ENCODE measurements at regions not wholly inside any gene's neighbourhood (a gene's known extent, or its start where the extent isn't known, plus 50 kb on each side); places are given as distances from the start of the nearest gene placed in this dataset.

GRCh38 chr3:132222868-132223538, 94.2 kb upstream of the ACP3 start:
- no peak for FAIRE-seq
- CTCF ChIA-PET (ENCODE audit: low intra/inter-chr PET ratio, low total read pairs) = no interaction called here
- peak; percentile 9; the same call in 1 of the 2 replicates for TF ChIP-seq RAD51 (IDR thresholded peaks at IDR 0.05; ENCODE audit: borderline replicate concordance)
- no peak for TF ChIP-seq NFIB (CRISPR knock-in tag; IDR thresholded peaks at IDR 0.05; ENCODE audit: borderline replicate concordance)

GRCh38 chr3:132225664-132226063, 91.5 kb upstream of the ACP3 start:
- H2AFZ ChIP-seq (ENCODE audit: low read length) = no peak overlapping the region
- H3K36me3 ChIP-seq (replicated peaks in 1 of 2; ENCODE audit: control insufficient read depth in 1 of 2, insufficient read depth in 2 of 2, low read length in 2 of 2) = no peaks in the 10 kb centered on the region
- H4K20me1 ChIP-seq (ENCODE audit: insufficient read depth, low read length) = no peaks in the 10 kb centered on the region
- ChIA-PET CTCF (ENCODE audit: low intra/inter-chr PET ratio, low total read pairs) (no interaction called here), POLR2A (no interaction called here)
- intact Hi-C loops (cut with micrococcal nuclease; ENCODE audit: unreplicated experiment) = no loop called here
- no TSS peak for BruUV-seq (replicated peaks)
- FAIRE-seq (no peak), DNase-seq (ENCODE audit: low spot score) (no peak), ATAC-seq (no peak)
- no peaks in the 10 kb centered on the region for H3K4me1 ChIP-seq (ENCODE audit: insufficient read depth, low read length)
- no peak overlapping the region for H3K4me2 ChIP-seq (ENCODE audit: low read depth, low read length)
- H3K79me2 ChIP-seq (ENCODE audit: insufficient read depth, low read length) = no peaks in the 10 kb centered on the region
- no peak overlapping the region for H3K9ac ChIP-seq (ENCODE audit: insufficient read depth, low read depth, low read length)
- H3K9me3 ChIP-seq (ENCODE audit: low read length) = no peaks in the 10 kb centered on the region
- H3K4me3 ChIP-seq (replicated peaks in 1 of 3; ENCODE audit: insufficient read depth in 1 of 3, low read depth in 2 of 3, low read length in 3 of 3) = no peak overlapping the region
- no peaks in the 10 kb centered on the region for H3K27me3 ChIP-seq (ENCODE audit: control insufficient read depth in 1 of 2, insufficient read depth in 2 of 2, low read length in 2 of 2)
- H3K27ac ChIP-seq (ENCODE audit: extremely low read length, insufficient read depth, low read length) = no peak overlapping the region
- WGBS (ENCODE audit: low lambda C conversion rate) = 2% methylated on average over 2 of the region's 2 CpGs
- in situ Hi-C loops (cut with HindIII; ENCODE audit: extremely low pct_ligation_motif_present, low pct_unique_long_range_greater_than_20kb) = no loop called here
- TF ChIP-seq ZNF501 (CRISPR knock-in tag; IDR thresholded peaks at IDR 0.05) (no peak), HMGXB4 (CRISPR knock-in tag; IDR thresholded peaks at IDR 0.05; ENCODE audit: borderline replicate concordance in 1 of 2, low read depth in 1 of 2) (no peak), MLX (CRISPR knock-in tag; IDR thresholded peaks at IDR 0.05) (no peak), SCMH1 (CRISPR knock-in tag; IDR thresholded peaks at IDR 0.05; ENCODE audit: borderline replicate concordance) (no peak), SNRNP70 (IDR thresholded peaks at IDR 0.05; ENCODE audit: low read depth, low read length) (no peak), ZGPAT (CRISPR knock-in tag; IDR thresholded peaks at IDR 0.05) (no peak), ZNF343 (CRISPR knock-in tag; IDR thresholded peaks at IDR 0.05) (no peak), GTF2F1 (IDR thresholded peaks at IDR 0.05; ENCODE audit: low read length) (no peak), THAP7 (CRISPR knock-in tag; IDR thresholded peaks at IDR 0.05) (no peak), ZNF24 (IDR thresholded peaks at IDR 0.05) (no peak)

More at GRCh38 chr3:132222868-132223538, 94.2 kb upstream of the ACP3 start:
- POLR2A ChIA-PET = no interaction called here
- Histone ChIP-seq H4K20me1 (ENCODE audit: insufficient read depth, low read length) (no peaks in the 10 kb centered on the region), H2AFZ (ENCODE audit: low read length) (no peak overlapping the region), H3K79me2 (ENCODE audit: insufficient read depth, low read length) (no peaks in the 10 kb centered on the region), H3K4me2 (ENCODE audit: low read depth, low read length) (no peak overlapping the region), H3K9me3 (ENCODE audit: low read length) (no peaks in the 10 kb centered on the region), H3K27ac (ENCODE audit: extremely low read length, insufficient read depth, low read length) (no peak overlapping the region), H3K4me3 (replicated peaks in 1 of 3; ENCODE audit: insufficient read depth in 1 of 3, low read depth in 2 of 3, low read length in 3 of 3) (no peak overlapping the region), H3K9ac (ENCODE audit: insufficient read depth, low read depth, low read length) (no peak overlapping the region), H3K36me3 (replicated peaks in 1 of 2; ENCODE audit: control insufficient read depth in 1 of 2, insufficient read depth in 2 of 2, low read length in 2 of 2) (no peaks in the 10 kb centered on the region), H3K4me1 (ENCODE audit: insufficient read depth, low read length) (no peaks in the 10 kb centered on the region), H3K27me3 (ENCODE audit: control insufficient read depth in 1 of 2, insufficient read depth in 2 of 2, low read length in 2 of 2) (no peaks in the 10 kb centered on the region; a peak in 1 of 5 replicates)
- intact Hi-C loops (cut with micrococcal nuclease; ENCODE audit: unreplicated experiment) (no loop called here), in situ Hi-C loops (cut with HindIII; ENCODE audit: extremely low pct_ligation_motif_present, low pct_unique_long_range_greater_than_20kb) (no loop called here)
- BruUV-seq (replicated peaks) = no TSS peak
- WGBS (ENCODE audit: low lambda C conversion rate) = 18% methylated on average over 6 of the region's 6 CpGs
- DNase-seq (ENCODE audit: low spot score) (no peak), ATAC-seq (no peak)

All from HepG2 (cell line).